MM.1S (cell line): ENCODE measurements at regions not wholly inside any gene's neighbourhood (a gene's known extent, or its start where the extent isn't known, plus 50 kb on each side); places are given as distances from the start of the nearest gene placed in this dataset.

ENCODE experiments used
- CTCF ChIP-seq: fragments of 300-600 bp; sonication (generic); IDR thresholded peaks from 2 replicates; pipeline ENCODE4 v1.5.1; 2016; ENCODE audit warnings: antibody characterized with exemption, low read length, mixed read lengths
- EZH2 ChIP-seq: fragments of 300-600 bp; sonication (generic); optimal IDR thresholded peaks from 2 replicates; pipeline ENCODE3; 2017; ENCODE audit warnings: low read depth, mild to moderate bottlenecking, antibody characterized with exemption, low read length, mixed read lengths
- EZH2phosphoT487 ChIP-seq: fragments of 300-600 bp; sonication (generic); IDR thresholded peaks from 2 replicates; pipeline ENCODE4 v1.6.1; 2018; ENCODE audit warnings: antibody characterized with exemption, low read length

- TF ChIP-seq CTCF (no peak), EZH2 (no peak), EZH2phosphoT487 (no peak)
Observed at GRCh38 chr3:25854214-25854613, 64.3 kb downstream of the OXSM start.
